Coronary artery (tissue), 2 donors: ENCODE measurements at regions not wholly inside any gene's neighbourhood (a gene's known extent, or its start where the extent isn't known, plus 50 kb on each side); places are given as distances from the start of the nearest gene placed in this dataset.

Experiments used
- DNase-seq: peaks from one replicate; pipeline ENCODE4 v3.0.0-alpha.2; 2017; ENCODE audit warnings: low spot score
- H3K27ac ChIP-seq, 2 donors: fragments of 200-600 bp; sonication (generic); one replicate each; pipeline ENCODE4 v1.5.1; 2016 to 2019
- H3K4me3 ChIP-seq: fragments of 200-600 bp; sonication (generic); 2 replicates; pipeline ENCODE4 v1.5.1; 2016; ENCODE audit warnings: mild to moderate bottlenecking, moderate library complexity
- TF ChIP-seq, protein P1 (sequence below): fragments of 200-600 bp; sonication (generic); IDR thresholded peaks from one replicate; pipeline ENCODE4 v1.5.1; 2019; ENCODE audit warnings: antibody characterized with exemption

DNA sequence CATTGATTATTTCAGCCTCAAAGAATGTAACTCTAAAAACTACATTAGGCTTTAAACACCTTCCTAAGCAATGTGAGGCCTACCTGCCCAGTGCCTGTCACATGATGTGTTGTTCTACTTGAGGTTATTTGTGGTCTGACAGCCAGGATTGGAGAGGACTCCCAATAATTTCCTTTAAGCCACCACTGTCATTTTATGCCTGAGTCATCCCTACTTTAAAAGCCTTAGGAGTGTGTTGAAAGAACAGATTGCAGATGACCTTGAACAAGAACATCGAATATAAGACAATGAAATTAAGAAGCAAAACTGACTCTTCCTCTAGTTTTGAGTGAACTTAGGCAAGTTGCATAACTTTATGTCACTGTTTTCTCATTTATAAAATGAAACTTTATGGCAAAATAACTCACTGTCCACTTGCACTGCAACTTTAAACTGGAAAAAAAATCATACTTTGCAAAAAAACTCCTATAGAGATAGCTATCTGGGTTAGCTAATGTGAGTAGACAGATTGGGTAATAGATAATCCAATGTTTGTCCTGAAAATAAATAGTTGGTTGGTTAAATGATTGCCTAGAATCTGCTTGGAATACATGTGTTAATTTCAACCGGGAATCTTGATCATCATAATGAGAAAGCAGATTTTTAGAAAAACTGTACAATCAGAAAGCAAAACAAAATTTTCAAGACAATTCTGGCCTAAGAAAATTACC lies 361.2 kb downstream of the SUCLA2 start:
- TF ChIP-seq, protein P1, sequence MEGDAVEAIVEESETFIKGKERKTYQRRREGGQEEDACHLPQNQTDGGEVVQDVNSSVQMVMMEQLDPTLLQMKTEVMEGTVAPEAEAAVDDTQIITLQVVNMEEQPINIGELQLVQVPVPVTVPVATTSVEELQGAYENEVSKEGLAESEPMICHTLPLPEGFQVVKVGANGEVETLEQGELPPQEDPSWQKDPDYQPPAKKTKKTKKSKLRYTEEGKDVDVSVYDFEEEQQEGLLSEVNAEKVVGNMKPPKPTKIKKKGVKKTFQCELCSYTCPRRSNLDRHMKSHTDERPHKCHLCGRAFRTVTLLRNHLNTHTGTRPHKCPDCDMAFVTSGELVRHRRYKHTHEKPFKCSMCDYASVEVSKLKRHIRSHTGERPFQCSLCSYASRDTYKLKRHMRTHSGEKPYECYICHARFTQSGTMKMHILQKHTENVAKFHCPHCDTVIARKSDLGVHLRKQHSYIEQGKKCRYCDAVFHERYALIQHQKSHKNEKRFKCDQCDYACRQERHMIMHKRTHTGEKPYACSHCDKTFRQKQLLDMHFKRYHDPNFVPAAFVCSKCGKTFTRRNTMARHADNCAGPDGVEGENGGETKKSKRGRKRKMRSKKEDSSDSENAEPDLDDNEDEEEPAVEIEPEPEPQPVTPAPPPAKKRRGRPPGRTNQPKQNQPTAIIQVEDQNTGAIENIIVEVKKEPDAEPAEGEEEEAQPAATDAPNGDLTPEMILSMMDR, result no peak
- DNase-seq, result no peak
- no peak overlapping the region for H3K27ac ChIP-seq
- H3K4me3 ChIP-seq, result no peak overlapping the region

DNA sequence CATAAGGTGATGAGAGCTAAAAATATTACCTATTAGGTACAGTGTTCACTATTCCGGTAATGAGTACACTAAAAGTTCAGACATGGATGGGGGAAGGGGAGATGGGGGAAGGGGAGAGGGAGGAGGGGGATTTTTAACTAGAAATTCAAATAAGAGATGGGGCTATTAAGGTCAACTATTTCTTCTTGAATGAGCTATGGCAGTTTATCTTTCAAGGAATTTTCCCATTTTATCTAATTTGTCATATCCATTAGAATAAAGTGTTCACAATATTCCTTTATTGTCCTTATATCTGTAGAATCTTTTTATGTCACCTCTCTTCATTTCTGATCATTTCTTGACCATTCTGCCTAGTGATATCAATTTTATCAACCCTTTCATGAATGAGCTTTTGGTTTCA lies 362.4 kb downstream of the SUCLA2 start:
- TF ChIP-seq, protein P1, result no peak
- H3K4me3 ChIP-seq, result no peak overlapping the region
- DNase-seq, result no peak
- H3K27ac ChIP-seq, result no peak overlapping the region

DNA sequence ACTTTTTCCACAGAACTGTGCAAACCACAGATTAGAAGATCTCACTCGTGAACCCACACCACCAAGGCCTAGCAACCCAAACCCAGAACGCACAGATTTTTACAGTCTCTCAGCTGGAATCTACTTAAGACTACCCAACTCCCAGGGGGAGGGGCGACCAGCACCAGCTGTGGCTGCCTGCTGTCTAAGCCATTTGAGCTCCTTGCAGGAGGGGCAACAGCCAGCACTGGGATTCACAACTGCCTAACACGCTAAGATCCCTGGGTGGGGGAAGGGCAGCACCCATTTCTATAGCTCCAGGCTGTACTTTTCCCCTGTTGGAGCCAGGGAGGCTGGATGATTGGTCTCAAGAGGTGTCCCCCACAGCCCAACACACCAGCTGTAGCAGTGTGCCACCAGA lies 368.8 kb downstream of the SUCLA2 start:
- no peak overlapping the region for H3K27ac ChIP-seq
- DNase-seq, result no peak
- no peak overlapping the region for H3K4me3 ChIP-seq
- TF ChIP-seq, protein P1, result no peak

- TF ChIP-seq, protein P1, result no peak
- no peak for DNase-seq
- Histone ChIP-seq H3K27ac (no peak overlapping the region), H3K4me3 (no peak overlapping the region)
Observed at GRCh38 chr13:47628666-47629065, 372.4 kb downstream of the SUCLA2 start.

- DNase-seq, result no peak
- TF ChIP-seq, protein P1, result no peak
- no peak overlapping the region for H3K27ac ChIP-seq
- H3K4me3 ChIP-seq, result no peak overlapping the region
Observed at GRCh38 chr13:47623862-47624261, 377.2 kb downstream of the SUCLA2 start.

- no peak overlapping the region for H3K4me3 ChIP-seq
- H3K27ac ChIP-seq, result no peak overlapping the region
- no peak for DNase-seq
- TF ChIP-seq, protein P1, result no peak
Observed at GRCh38 chr13:47621931-47622330, 379.1 kb downstream of the SUCLA2 start.

DNA sequence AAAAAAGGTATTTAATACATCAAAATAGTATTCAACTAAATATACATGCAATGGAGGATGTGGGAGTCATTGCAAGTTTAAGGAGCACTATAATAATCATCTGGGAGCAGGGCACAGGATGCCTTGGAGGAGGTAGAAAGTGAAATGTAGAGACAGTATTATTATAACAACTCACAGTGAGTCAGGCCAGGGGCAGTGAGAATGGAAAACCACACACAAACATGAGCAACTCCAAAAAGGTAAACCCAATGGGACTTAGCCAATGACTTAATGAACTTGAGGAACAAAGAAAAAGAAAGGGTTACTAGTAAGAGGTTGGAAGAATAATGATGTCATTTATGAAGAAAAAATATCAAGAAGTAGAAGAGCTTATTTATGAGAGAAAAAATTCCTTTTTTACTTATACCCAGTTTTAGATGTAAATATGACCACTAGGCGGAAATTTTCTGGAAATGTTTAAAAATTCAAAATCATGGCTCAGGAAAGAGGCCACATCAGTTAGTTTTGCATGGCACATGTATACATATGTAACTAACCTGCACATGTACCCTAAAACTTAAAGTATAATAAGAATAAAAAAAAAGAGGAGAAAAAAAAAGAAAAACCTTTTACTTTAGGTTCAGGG lies 389.3 kb downstream of the SUCLA2 start:
- Histone ChIP-seq H3K4me3 (no peak overlapping the region), H3K27ac (no peak overlapping the region)
- TF ChIP-seq, protein P1, result no peak
- no peak for DNase-seq
